Body of pancreas (tissue), 4 donors: ENCODE measurements at regions not wholly inside any gene's neighbourhood (a gene's known extent, or its start where the extent isn't known, plus 50 kb on each side); places are given as distances from the start of the nearest gene placed in this dataset.

Experiments
- POLR2A ChIP-seq, 3 donors: fragments of 450-650 bp; IDR thresholded peaks; one replicate each; pipeline ENCODE4 v1.6.1; 2016; ENCODE audit warnings: antibody characterized with exemption in 3 of 3, mild to moderate bottlenecking in 2 of 3
- TF ChIP-seq, protein P1 (sequence below), 7 experiments: fragments of 450-650 bp in 4 of 7; fragments of 200-600 bp in 3 of 7; sonication (generic) in 3 of 7; IDR thresholded peaks; one replicate each; pipeline ENCODE4 v1.5.1; 2016 to 2019; ENCODE audit warnings: antibody characterized with exemption in 7 of 7

DNA sequence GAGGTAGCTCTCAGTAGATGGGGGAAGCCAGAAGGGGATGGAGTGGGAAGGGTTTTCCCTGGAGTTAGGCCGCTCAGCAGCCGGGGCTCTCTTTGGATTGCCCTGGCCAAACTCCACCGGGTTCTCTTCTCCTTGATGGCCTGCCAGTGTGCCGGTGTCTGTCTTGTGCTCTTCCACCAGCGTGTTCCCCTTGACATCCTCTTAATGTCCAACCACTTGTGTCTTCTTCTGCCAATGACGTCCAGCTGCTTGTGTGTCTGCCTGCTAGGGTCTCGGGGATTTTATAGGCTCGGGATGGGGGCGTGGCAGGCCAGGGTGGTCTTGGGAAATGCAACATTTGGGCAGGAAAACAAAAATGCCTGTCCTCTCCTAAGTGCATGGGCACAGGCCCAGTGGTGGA, 313.1 kb upstream of the PUM3 start:
- TF ChIP-seq, protein P1, sequence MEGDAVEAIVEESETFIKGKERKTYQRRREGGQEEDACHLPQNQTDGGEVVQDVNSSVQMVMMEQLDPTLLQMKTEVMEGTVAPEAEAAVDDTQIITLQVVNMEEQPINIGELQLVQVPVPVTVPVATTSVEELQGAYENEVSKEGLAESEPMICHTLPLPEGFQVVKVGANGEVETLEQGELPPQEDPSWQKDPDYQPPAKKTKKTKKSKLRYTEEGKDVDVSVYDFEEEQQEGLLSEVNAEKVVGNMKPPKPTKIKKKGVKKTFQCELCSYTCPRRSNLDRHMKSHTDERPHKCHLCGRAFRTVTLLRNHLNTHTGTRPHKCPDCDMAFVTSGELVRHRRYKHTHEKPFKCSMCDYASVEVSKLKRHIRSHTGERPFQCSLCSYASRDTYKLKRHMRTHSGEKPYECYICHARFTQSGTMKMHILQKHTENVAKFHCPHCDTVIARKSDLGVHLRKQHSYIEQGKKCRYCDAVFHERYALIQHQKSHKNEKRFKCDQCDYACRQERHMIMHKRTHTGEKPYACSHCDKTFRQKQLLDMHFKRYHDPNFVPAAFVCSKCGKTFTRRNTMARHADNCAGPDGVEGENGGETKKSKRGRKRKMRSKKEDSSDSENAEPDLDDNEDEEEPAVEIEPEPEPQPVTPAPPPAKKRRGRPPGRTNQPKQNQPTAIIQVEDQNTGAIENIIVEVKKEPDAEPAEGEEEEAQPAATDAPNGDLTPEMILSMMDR (IDR thresholded peaks at IDR 0.05) = no peak
- TF ChIP-seq POLR2A (IDR thresholded peaks at IDR 0.05) = no peak
